DOHH2 (cell line): ENCODE measurements at regions not wholly inside any gene's neighbourhood (a gene's known extent, or its start where the extent isn't known, plus 50 kb on each side); places are given as distances from the start of the nearest gene placed in this dataset.

Source experiments
- EZH2phosphoT487 ChIP-seq: fragments of 200-600 bp; sonication (generic); IDR thresholded peaks from 2 replicates; pipeline ENCODE4 v1.6.1; 2017; ENCODE audit warnings: borderline replicate concordance, mild to moderate bottlenecking, antibody characterized with exemption, low read length, moderate library complexity, mixed read lengths
- TF ChIP-seq, protein P1 (sequence below): fragments of 200-600 bp; sonication (generic); IDR thresholded peaks from one replicate; pipeline ENCODE4 v1.5.1; 2014; ENCODE audit warnings: antibody characterized with exemption, mild to moderate bottlenecking, low read depth, low read length; ENCODE audit not compliant: poor library complexity, severe bottlenecking

DNA sequence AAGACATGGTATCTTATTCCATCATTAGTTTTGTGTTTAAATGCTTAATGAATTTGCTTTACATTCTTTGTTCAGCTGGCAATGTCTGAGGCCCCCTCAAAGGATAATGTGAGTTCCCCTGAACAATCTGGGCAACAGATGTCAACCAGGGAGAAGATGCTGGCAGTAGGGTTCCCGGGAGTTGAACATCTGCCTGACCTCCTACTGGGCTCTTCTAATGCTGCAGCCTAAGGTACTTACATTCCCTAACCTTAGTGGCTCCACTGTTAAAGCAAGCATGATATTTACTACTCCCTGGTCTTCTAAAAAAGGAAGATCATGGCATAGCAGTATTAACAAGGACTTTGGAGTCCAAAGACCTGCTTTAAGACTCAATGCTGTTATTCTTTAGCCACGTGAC, 574.9 kb upstream of the NR5A2 start:
- TF ChIP-seq, protein P1, sequence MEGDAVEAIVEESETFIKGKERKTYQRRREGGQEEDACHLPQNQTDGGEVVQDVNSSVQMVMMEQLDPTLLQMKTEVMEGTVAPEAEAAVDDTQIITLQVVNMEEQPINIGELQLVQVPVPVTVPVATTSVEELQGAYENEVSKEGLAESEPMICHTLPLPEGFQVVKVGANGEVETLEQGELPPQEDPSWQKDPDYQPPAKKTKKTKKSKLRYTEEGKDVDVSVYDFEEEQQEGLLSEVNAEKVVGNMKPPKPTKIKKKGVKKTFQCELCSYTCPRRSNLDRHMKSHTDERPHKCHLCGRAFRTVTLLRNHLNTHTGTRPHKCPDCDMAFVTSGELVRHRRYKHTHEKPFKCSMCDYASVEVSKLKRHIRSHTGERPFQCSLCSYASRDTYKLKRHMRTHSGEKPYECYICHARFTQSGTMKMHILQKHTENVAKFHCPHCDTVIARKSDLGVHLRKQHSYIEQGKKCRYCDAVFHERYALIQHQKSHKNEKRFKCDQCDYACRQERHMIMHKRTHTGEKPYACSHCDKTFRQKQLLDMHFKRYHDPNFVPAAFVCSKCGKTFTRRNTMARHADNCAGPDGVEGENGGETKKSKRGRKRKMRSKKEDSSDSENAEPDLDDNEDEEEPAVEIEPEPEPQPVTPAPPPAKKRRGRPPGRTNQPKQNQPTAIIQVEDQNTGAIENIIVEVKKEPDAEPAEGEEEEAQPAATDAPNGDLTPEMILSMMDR = no peak
- TF ChIP-seq EZH2phosphoT487 = no peak
